Cerebellar cortex (tissue), 1 donor: ENCODE measurements at regions not wholly inside any gene's neighbourhood (a gene's known extent, or its start where the extent isn't known, plus 50 kb on each side); places are given as distances from the start of the nearest gene placed in this dataset.

Source experiments
- DNase-seq: peaks from one replicate; pipeline ENCODE4 v3.0.0-alpha.2; 2015; ENCODE audit warnings: low spot score

- no peak for DNase-seq
These were observed 1921.9 kb upstream of the SEL1L start for GRCh38 chr14:83455561-83455960.

GRCh38 chr14:83461521-83461920 lies 1927.9 kb upstream of the SEL1L start:
- no peak for DNase-seq

- no peak for DNase-seq
These were observed 1929.1 kb upstream of the SEL1L start for GRCh38 chr14:83462759-83463158.

- DNase-seq: peak; percentile 17
These were observed 1929.9 kb upstream of the SEL1L start for GRCh38 chr14:83463500-83464098.

- DNase-seq: no peak
These were observed 1934.2 kb upstream of the SEL1L start for GRCh38 chr14:83467811-83468210.

GRCh38 chr14:83470466-83470865 lies 1936.8 kb upstream of the SEL1L start:
- no peak for DNase-seq

GRCh38 chr14:83470959-83471695 lies 1937.5 kb upstream of the SEL1L start:
- DNase-seq: no peak

GRCh38 chr14:83473416-83474235 lies 1940.0 kb upstream of the SEL1L start:
- no peak for DNase-seq

GRCh38 chr14:83478741-83479140 lies 1945.1 kb upstream of the SEL1L start:
- no peak for DNase-seq

- no peak for DNase-seq
These were observed 1949.4 kb upstream of the SEL1L start for GRCh38 chr14:83483063-83483462.

GRCh38 chr14:83485591-83485990 lies 1951.9 kb upstream of the SEL1L start:
- no peak for DNase-seq

- DNase-seq: no peak
These were observed 1957.4 kb upstream of the SEL1L start for GRCh38 chr14:83491091-83491490.

- no peak for DNase-seq
These were observed 1987.2 kb upstream of the SEL1L start for GRCh38 chr14:83520837-83521236.

- no peak for DNase-seq
These were observed 1995.9 kb upstream of the SEL1L start for GRCh38 chr14:83529531-83529930.

GRCh38 chr14:83533734-83534133 lies 1996.2 kb upstream of the FLRT2 start:
- no peak for DNase-seq

GRCh38 chr14:83534995-83535394 lies 1994.9 kb upstream of the FLRT2 start:
- DNase-seq: no peak

GRCh38 chr14:83535444-83535843 lies 1994.5 kb upstream of the FLRT2 start:
- DNase-seq: no peak

- DNase-seq: no peak
These were observed 1988.8 kb upstream of the FLRT2 start for GRCh38 chr14:83541147-83541546.

- no peak for DNase-seq
These were observed 1981.7 kb upstream of the FLRT2 start for GRCh38 chr14:83548061-83548839.

- DNase-seq: no peak
These were observed 1973.9 kb upstream of the FLRT2 start for GRCh38 chr14:83556065-83556464.

- no peak for DNase-seq
These were observed 1973.0 kb upstream of the FLRT2 start for GRCh38 chr14:83556746-83557453.

- no peak for DNase-seq
These were observed 1971.0 kb upstream of the FLRT2 start for GRCh38 chr14:83558946-83559345.
